Suppressor macrophage treated with lipopolysaccharide for 4 hours (primary cell): ENCODE measurements at regions not wholly inside any gene's neighbourhood (a gene's known extent, or its start where the extent isn't known, plus 50 kb on each side); places are given as distances from the start of the nearest gene placed in this dataset.
A peak's percentile ranks its signal among the peaks of the same experiment; 100 is the strongest.
"Not testable (repeated sequence)": the region's sequence is repeated elsewhere in the genome, so short reads cannot be mapped to it uniquely, and the experiment has no call there.

Experiments
- DNase-seq: peaks from one replicate; pipeline ENCODE4 v3.0.0-alpha.2; 2020

DNA sequence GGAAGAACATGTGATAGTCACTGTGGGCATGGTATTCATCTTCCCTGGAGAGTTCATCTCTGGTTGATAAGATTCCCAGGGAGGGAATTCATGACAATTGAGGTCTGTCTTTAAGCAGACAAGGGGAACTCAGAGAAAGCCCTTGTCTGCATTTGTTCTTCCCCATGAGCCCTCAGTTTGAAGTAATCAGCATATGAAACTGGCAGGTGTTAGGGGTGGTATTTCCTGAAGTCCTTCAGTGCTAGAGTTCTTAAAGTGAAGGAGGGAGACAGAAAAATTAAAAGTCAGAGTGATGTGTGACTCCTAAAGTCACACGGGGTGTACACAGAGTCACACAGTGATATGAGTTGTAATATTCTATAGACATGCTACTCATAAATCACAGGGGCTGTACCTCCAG is 60.6 kb upstream of the SYK start:
- no peak for DNase-seq

DNA sequence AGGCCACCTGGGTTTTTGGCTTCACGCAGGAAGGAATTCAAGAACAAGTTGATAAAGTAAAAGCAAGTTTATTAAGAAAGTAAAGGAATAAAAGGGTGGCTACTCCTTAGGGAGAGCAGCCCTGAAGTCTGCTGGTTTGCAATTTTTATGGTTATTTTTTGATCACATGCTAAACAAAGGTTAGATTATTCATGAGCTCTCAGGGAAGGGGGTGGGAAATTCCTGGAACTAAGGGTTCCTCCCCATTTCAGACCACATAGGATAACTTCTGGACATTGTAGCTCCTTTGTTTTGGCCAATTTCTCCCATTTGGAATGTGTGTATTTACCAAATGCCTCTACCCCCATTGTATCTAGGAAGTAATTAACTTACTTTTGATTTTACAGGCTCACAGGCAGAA is 63.9 kb upstream of the SYK start:
- no peak for DNase-seq

DNA sequence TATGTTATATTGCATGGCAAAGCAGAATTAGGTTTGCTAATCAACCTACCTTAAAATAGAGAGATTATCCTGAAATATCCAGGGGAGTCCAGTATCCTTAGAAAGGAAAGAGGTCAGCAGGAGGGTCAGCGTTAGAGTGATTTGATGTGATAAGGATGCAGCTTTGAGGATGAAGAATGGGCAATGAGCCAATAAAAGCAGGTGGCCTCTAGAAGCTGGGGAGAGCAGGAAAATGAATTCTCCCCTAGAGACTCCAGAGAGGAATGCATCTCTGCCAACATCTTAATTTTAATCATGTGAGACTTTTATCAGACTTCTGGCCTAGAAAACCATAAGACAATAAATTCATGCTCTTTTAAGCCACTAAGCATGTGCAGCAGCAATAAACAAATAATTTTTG is 65.7 kb upstream of the SYK start:
- no peak for DNase-seq

DNA sequence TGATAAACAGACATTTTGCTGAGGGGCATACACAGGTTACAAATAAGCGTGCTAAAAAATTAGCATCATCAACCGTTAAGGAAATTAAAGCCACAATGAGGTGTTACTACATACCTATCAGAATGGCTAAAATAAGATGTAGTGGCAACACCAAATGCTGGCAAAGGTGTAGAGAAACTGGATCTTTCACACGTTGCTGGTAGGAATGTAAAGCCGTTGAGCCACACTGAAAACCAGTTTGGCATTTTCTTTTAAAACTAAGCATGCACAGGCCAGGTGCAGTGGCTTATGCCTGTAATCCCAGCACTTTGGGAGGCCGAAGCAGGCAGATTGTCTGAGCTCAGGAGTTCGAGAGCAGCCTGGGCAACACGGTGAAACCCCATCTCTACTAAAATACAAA is 67.0 kb upstream of the SYK start:
- DNase-seq = no peak

DNA sequence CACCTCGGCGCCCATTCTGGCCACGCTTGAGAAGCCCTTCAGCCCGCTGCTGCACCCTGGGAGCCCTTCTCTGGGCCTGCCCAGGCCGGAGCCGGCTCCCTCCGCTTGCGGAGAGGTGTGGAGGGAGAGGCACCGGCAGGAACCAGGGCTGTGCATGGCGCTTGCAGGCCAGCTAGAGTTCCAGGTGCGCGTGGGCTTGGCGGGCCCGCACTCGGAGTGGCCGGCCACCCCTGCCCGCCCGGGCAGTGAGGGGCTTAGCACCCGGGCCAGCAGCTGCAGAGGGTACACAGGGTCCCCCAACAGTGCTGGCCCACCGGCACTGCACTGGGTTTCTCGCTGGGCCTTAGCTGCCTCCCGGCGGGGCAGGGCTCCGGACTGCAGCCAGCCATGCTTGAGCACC is 72.3 kb upstream of the SYK start:
- DNase-seq = no peak

DNA sequence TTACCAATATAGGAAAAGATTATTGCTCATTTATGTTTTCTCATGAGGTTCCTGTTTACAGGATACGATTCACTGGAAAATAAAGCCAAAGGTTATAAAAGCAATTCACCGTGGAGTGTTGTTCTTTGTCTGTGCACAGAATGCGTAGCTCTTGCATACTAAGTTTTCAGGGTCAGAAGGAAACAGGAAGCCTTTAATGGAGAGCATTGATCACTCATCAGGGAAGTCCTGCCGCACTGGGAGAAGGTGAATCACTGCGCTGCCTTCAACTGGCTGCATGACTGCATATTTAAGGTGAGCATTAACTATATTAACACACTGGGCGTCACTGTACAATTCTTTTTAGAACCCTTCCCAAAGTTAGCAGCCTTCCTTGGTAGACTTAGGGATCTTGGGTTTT is 74.1 kb upstream of the SYK start:
- DNase-seq = no peak

DNA sequence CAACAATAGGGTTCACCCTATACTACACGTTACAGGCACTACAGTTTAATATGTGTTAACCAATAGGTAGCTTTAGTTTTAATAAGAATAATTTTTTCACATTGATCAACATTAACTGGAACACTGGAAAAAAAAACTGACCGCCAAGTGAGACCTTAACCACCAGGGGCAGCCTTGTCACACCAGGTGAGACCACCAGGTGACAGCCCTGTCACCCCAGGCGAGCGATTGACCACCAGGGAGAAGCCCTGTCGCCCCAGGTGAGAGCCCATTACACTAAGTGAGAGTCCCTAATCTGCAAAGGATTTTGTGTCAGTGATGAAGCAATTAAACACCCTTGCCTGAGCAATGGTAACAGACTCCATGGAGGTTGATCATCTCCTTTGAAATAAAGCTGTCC is 75.4 kb upstream of the SYK start:
- DNase-seq = no peak

DNA sequence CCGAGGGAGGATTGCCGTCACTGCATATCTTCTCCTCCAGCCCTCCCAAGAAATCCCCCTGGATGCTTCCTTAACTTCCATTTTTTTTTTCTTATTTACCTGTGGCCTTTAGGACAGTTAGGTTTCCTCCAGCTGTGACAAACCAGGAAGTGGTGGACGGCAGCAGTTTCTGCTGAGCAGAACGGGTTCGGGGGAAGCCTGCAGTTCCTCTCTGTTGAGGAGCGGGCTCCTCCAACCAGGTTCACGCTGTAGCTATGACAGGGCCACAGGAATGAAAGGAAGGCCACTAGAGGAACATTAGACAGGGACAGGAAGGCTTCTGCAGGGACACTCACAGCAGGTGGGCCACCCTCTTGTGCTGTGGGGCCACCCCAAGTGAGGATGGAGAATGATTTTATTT is 76.7 kb upstream of the SYK start:
- no peak for DNase-seq

DNA sequence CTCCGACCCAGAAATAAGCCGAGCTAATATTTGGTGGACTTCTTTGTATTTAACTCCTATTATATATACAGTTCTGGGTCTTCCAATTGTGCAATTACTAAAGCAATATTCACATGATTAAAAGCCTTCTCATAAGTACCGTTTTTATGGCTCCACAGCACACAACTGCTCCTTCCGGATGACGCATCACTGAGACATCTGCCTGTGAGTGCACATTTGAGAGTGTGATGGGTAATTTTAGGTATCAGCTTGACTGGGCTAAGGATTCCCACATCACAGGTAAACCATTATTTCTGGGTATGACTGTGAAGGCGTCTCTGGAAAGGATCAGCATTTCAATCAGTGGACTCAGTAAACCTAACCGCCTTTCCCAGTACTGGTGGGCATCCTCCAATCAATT is 77.5 kb upstream of the SYK start:
- DNase-seq = no peak

DNA sequence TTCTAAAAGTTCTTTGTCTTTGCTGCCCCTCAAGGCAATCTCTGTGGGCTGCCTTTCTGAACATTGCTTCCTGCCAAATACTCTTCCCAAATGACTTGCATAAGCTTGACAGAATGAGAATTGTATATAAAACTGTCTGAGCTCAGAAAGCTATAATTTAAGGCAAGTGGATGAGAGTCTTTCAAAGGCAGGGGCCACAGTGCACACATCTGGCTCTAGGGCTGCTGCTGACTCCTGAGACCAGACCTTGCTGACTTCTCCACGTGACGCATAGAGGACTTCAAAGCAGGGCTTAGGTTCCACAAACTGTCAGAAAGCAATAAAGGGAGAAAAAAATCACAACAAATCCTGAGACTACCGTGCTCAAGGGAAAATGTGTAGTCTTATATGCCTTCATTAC is 79.4 kb upstream of the DIRAS2 start:
- no peak for DNase-seq

DNA sequence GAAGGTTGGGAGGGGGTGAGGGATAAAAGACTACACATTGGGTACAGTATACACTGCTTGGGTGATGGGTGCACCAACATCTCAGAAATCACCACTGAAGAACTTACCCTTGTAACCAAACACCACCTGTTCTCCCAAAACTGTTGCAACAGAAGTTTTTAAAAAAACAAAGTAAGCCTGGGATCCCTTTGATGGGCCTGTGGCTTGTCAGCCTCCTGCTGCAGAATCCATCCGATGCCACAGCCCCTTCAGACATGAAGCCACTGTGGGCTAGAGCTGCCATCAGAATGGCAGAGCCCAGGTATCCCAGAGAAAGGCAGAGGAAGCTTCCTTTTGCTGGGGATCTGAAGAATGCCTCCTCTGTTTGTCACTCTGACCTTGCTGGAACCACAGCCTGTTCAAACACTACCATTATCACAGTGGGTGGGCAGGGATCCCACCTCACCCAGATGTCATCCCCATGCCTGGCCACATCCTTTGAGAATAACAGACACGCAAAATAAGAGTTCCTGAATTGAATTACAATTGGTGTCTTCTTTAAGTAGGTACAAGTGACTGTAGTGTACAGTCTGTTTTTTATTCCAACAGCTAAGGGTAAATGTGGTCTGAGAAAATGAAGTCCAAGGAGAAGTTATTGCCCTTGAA is 78.1 kb upstream of the DIRAS2 start:
- DNase-seq = no peak

DNA sequence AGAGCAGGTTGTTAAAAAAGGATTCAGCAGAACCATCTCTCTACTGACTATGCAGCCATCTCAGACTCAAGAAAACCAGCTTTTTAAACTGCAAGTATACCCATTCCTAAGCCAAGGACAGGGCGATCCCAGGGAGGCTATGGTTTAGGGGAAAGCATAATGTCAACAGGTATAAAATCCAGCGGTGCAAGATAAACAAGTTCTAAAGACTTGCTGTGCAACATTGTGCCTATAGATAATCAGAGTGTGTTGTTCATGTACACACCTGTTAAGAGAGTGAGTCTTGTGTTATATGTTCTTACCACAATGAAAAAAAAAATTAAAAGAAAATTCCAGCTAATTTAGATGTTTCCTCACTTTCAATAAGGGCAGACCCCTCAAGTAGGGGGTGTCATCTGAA is 63.6 kb upstream of the DIRAS2 start:
- no peak for DNase-seq

DNA sequence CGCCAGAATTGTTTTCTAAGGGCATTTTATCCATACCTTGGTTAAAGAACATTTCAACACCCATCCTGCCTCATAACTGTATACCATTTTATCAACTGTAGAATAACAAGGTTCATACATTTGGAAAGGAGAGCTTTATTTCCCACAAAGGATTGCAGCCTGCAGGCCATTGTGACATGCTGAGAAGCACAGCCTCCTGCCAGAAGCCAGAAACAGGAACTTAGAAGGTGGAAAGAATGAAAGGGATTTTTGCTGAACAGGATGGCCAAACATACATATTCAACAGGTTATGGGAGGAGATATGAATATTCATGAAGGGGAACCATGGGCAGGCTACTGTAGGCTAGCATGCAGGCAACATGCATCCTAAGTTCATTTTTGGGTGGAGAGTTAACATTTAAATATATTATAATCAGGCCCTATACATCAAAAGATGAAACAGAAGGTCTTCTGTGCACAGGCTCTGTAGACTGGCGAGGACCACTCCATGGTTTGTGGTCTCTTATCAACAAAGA is 59.9 kb upstream of the DIRAS2 start:
- peak; percentile 47 for DNase-seq

DNA sequence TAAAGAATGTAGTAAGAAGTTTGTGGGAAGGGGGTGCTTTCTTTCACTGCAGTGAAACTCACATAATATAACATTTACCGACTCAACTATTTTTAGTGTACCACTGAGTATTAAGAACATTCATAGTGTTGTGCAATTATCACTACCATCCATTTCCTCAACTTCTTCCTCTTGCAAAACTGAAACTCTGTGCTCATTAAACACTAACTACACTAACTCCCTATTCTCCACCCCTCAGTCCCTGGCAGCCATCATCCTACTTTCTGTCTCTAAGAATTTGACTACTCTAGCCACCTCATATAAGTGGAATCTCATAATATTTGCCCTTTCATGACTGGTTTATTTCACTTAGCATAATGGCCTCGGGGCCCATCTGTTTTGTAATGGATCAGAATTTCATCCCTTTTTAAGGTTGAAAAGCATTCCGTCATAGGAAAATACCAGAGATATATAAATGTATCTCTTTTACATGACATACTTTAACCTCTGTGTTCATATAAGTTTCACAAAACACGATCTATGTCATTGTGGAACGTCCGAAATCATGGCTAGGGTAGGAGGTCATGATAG is 56.3 kb upstream of the DIRAS2 start:
- peak; percentile 70 for DNase-seq

DNA sequence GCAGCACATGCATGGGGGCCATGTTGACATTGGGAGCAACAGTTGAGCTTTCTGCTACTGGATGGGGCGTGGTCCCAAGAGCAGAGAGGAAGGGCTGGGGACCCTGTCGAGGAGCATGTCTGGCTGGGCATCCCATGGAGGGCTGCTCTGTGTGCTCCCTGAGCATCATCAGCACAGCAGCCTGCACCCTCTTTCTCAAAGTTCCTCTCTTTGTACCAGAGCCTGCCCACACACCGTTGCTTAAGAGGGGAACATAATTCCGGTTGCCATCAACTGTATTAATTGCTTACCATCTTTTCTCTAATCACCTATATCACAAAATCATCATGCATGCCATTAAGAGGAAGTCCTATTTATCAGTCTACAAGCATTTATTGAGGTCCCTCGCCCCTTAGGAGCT is 55.2 kb upstream of the DIRAS2 start:
- DNase-seq = no peak

DNA sequence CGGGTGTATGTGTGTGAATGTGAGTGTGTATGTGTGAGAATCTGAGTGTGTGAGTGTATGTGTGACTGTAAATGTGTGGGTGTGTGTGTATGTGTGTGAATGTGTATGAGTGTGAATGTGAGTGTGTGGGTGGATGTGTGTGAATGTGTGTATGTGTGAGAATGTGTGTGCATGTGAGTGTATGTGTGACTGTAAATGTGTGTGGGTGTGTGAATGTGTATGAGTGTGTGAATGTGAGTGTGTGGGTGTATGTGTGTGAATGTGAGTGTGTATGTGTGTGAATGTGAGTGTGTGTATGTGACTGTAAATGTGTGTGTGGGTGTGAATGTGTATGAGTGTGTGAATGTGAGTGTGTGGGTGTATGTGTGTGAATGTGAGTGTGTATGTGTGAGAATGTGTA is 51.6 kb upstream of the DIRAS2 start:
- DNase-seq = not testable (repeated sequence)
